ENCODE measurements at regions not wholly inside any gene's neighbourhood (a gene's known extent, or its start where the extent isn't known, plus 50 kb on each side); places are given as distances from the start of the nearest gene placed in this dataset.

- no peaks in the 10 kb centered on the region for H3K36me3 Mint-ChIP-seq
- H3K9me3 Mint-ChIP-seq, result peaks cover 7 to 9% of the 10 kb centered on the region in 2 donors
- DNase-seq, result no peak
- H3K4me3 Mint-ChIP-seq, result no peak overlapping the region
- TF ChIP-seq CTCF (IDR thresholded peaks at IDR 0.05), result no peak
- no peaks in the 10 kb centered on the region for H3K27me3 Mint-ChIP-seq (ENCODE audit: low read depth in 2 of 2)
- Histone ChIP-seq H3K4me1 (ENCODE audit: control insufficient read depth, insufficient read depth, low read length) (no peaks in the 10 kb centered on the region), H3K4me3 (ENCODE audit: low read length) (no peak overlapping the region), H3K27ac (ENCODE audit: low read length) (no peak overlapping the region), H3K36me3 (ENCODE audit: control insufficient read depth, insufficient read depth, low read length) (no peaks in the 10 kb centered on the region), H3K27me3 (ENCODE audit: control insufficient read depth, insufficient read depth, low read length) (no peaks in the 10 kb centered on the region), H3K9me3 (ENCODE audit: control insufficient read depth, insufficient read depth, low read length) (no peaks in the 10 kb centered on the region)
- H3K27ac Mint-ChIP-seq, result no peak overlapping the region
- ATAC-seq, result no peak
- H3K4me1 Mint-ChIP-seq, result no peaks in the 10 kb centered on the region
- WGBS (ENCODE audit: insufficient coverage), result 48% methylated on average over 2 of the region's 2 CpGs
- intact Hi-C loops (cut with micrococcal nuclease), result no loop called here
Observed at GRCh38 chr9:118928722-118929121, 440.5 kb downstream of the BRINP1 start.

- no peak overlapping the region for H3K4me3 Mint-ChIP-seq
- ATAC-seq (no peak), DNase-seq (no peak)
- no peaks in the 10 kb centered on the region for H3K36me3 Mint-ChIP-seq
- WGBS (ENCODE audit: insufficient coverage), result 90% methylated on average over 2 of the region's 2 CpGs
- TF ChIP-seq CTCF (IDR thresholded peaks at IDR 0.05), result no peak
- H3K27me3 ChIP-seq (ENCODE audit: control insufficient read depth, insufficient read depth, low read length), result no peaks in the 10 kb centered on the region
- H3K9me3 ChIP-seq (ENCODE audit: control insufficient read depth, insufficient read depth, low read length), result no peaks in the 10 kb centered on the region
- H3K4me3 ChIP-seq (ENCODE audit: low read length), result no peak overlapping the region
- H3K27ac ChIP-seq (ENCODE audit: low read length), result no peak overlapping the region
- intact Hi-C loops (cut with micrococcal nuclease), result no loop called here
- H3K9me3 Mint-ChIP-seq, result peaks cover 11% of the 10 kb centered on the region in 2 donors
- H3K4me1 ChIP-seq (ENCODE audit: control insufficient read depth, insufficient read depth, low read length), result no peaks in the 10 kb centered on the region
- H3K4me1 Mint-ChIP-seq, result no peaks in the 10 kb centered on the region
- no peaks in the 10 kb centered on the region for H3K27me3 Mint-ChIP-seq (ENCODE audit: low read depth in 2 of 2)
- H3K27ac Mint-ChIP-seq, result no peak overlapping the region
- H3K36me3 ChIP-seq (ENCODE audit: control insufficient read depth, insufficient read depth, low read length), result no peaks in the 10 kb centered on the region
Observed at GRCh38 chr9:118929287-118929686, 439.9 kb downstream of the BRINP1 start.

- 61% methylated on average over 1 of the region's 1 CpG for WGBS (ENCODE audit: insufficient coverage)
Observed at GRCh38 chr9:118931941-118932340, 437.3 kb downstream of the BRINP1 start.

More at GRCh38 chr9:118931941-118932340, 437.3 kb downstream of the BRINP1 start:
- ATAC-seq, result no peak
- H3K36me3 Mint-ChIP-seq, result no peaks in the 10 kb centered on the region
- H3K27me3 Mint-ChIP-seq (ENCODE audit: low read depth in 2 of 2), result no peaks in the 10 kb centered on the region
- H3K4me1 Mint-ChIP-seq, result no peaks in the 10 kb centered on the region
- H3K36me3 ChIP-seq (ENCODE audit: control insufficient read depth, insufficient read depth, low read length), result no peaks in the 10 kb centered on the region
- H3K9me3 Mint-ChIP-seq, result peaks cover 10 to 16% of the 10 kb centered on the region in 2 donors
- H3K4me3 ChIP-seq (ENCODE audit: low read length), result no peak overlapping the region
- H3K27ac Mint-ChIP-seq, result no peak overlapping the region
- H3K4me1 ChIP-seq (ENCODE audit: control insufficient read depth, insufficient read depth, low read length), result no peaks in the 10 kb centered on the region
- no peak overlapping the region for H3K4me3 Mint-ChIP-seq
- H3K27me3 ChIP-seq (ENCODE audit: control insufficient read depth, insufficient read depth, low read length), result no peaks in the 10 kb centered on the region
- intact Hi-C loops (cut with micrococcal nuclease), result no loop called here
- no peak for TF ChIP-seq CTCF (IDR thresholded peaks at IDR 0.05)
- H3K9me3 ChIP-seq (ENCODE audit: control insufficient read depth, insufficient read depth, low read length), result no peaks in the 10 kb centered on the region
- no peak overlapping the region for H3K27ac ChIP-seq (ENCODE audit: low read length)
- no peak for DNase-seq

Data from natural killer cell (primary cell).